Nephron (organoid): ENCODE measurements at regions not wholly inside any gene's neighbourhood (a gene's known extent, or its start where the extent isn't known, plus 50 kb on each side); places are given as distances from the start of the nearest gene placed in this dataset.

Experiments
- H3K27ac Mint-ChIP-seq, 3 experiments: 2 replicates each; pipeline ENCODE4 v1.8.0; 2020; ENCODE audit warnings: mixed read lengths in 3 of 3, mild to moderate bottlenecking in 2 of 3, moderate library complexity in 1 of 3
- H3K27me3 Mint-ChIP-seq: 2 replicates; pipeline ENCODE4 v1.8.0; 2021; ENCODE audit warnings: low read depth, mild to moderate bottlenecking, moderate library complexity, mixed read lengths
- H3K36me3 Mint-ChIP-seq: 2 replicates; pipeline ENCODE4 v1.8.0; 2020; ENCODE audit warnings: low read depth, mixed read lengths
- H3K4me1 Mint-ChIP-seq: 2 replicates; pipeline ENCODE4 v1.8.0; 2020; ENCODE audit warnings: mixed read lengths
- H3K4me3 Mint-ChIP-seq, 3 experiments: 2 replicates each; pipeline ENCODE4 v1.8.0; 2020; ENCODE audit warnings: mild to moderate bottlenecking in 3 of 3, mixed read lengths in 3 of 3, moderate library complexity in 2 of 3
- H3K9me3 Mint-ChIP-seq: 2 replicates; pipeline ENCODE4 v1.8.0; 2020; ENCODE audit warnings: mixed read lengths
- CTCF ChIP-seq, 3 experiments: fragments of 200-600 bp; sonication (generic); IDR thresholded peaks; one replicate each; pipeline ENCODE4 v1.5.0; 2021; ENCODE audit warnings: antibody characterized with exemption in 3 of 3; ENCODE audit not compliant: unreplicated experiment in 3 of 3

- H3K36me3 Mint-ChIP-seq: no peaks in the 10 kb centered on the region
- no peak for TF ChIP-seq CTCF (IDR thresholded peaks at IDR 0.05; ENCODE audit: unreplicated experiment in 3 of 3)
- H3K27ac Mint-ChIP-seq: no peak overlapping the region
- H3K4me1 Mint-ChIP-seq: peaks cover 2% of the 10 kb centered on the region
- H3K27me3 Mint-ChIP-seq: peaks cover under 1% of the 10 kb centered on the region
- H3K4me3 Mint-ChIP-seq: no peak overlapping the region
- H3K9me3 Mint-ChIP-seq: no peaks in the 10 kb centered on the region
Observed at GRCh38 chr5:159758189-159758588, 158.1 kb upstream of the ADRA1B start.

- H3K4me3 Mint-ChIP-seq: no peak overlapping the region
- no peaks in the 10 kb centered on the region for H3K36me3 Mint-ChIP-seq
- no peaks in the 10 kb centered on the region for H3K9me3 Mint-ChIP-seq
- no peak for TF ChIP-seq CTCF (IDR thresholded peaks at IDR 0.05; ENCODE audit: unreplicated experiment in 3 of 3)
- peaks cover 5% of the 10 kb centered on the region for H3K4me1 Mint-ChIP-seq
- peaks cover 7% of the 10 kb centered on the region for H3K27me3 Mint-ChIP-seq
- no peak overlapping the region for H3K27ac Mint-ChIP-seq
Observed at GRCh38 chr5:159759791-159760290, 156.4 kb upstream of the ADRA1B start.

- no peaks in the 10 kb centered on the region for H3K36me3 Mint-ChIP-seq
- H3K4me3 Mint-ChIP-seq: no peak overlapping the region
- no peak for TF ChIP-seq CTCF (IDR thresholded peaks at IDR 0.05; ENCODE audit: unreplicated experiment in 3 of 3)
- H3K27ac Mint-ChIP-seq: no peak overlapping the region
- H3K27me3 Mint-ChIP-seq: peaks cover 7% of the 10 kb centered on the region
- H3K9me3 Mint-ChIP-seq: peaks cover 4% of the 10 kb centered on the region
- peaks cover 5% of the 10 kb centered on the region for H3K4me1 Mint-ChIP-seq
Observed at GRCh38 chr5:159762921-159763320, 153.4 kb upstream of the ADRA1B start.

GRCh38 chr5:159763562-159763961 lies 152.7 kb upstream of the ADRA1B start:
- Mint-ChIP-seq H3K36me3 (no peaks in the 10 kb centered on the region), H3K27me3 (peaks cover 7% of the 10 kb centered on the region), H3K4me1 (peaks cover 5% of the 10 kb centered on the region), H3K4me3 (no peak overlapping the region), H3K27ac (no peak overlapping the region), H3K9me3 (peaks cover 4% of the 10 kb centered on the region)
- no peak for TF ChIP-seq CTCF (IDR thresholded peaks at IDR 0.05; ENCODE audit: unreplicated experiment in 3 of 3)

- Mint-ChIP-seq H3K27ac (no peak overlapping the region), H3K36me3 (no peaks in the 10 kb centered on the region), H3K4me1 (peaks cover 5% of the 10 kb centered on the region), H3K4me3 (no peak overlapping the region), H3K9me3 (peaks cover 4% of the 10 kb centered on the region), H3K27me3 (peaks cover 7% of the 10 kb centered on the region)
- no peak for TF ChIP-seq CTCF (IDR thresholded peaks at IDR 0.05; ENCODE audit: unreplicated experiment in 3 of 3)
Observed at GRCh38 chr5:159764283-159765134, 151.8 kb upstream of the ADRA1B start.

GRCh38 chr5:159765135-159765433 lies 151.2 kb upstream of the ADRA1B start:
- no peak for TF ChIP-seq CTCF (IDR thresholded peaks at IDR 0.05; ENCODE audit: unreplicated experiment in 3 of 3)
- peaks cover 5% of the 10 kb centered on the region for H3K4me1 Mint-ChIP-seq
- no peak overlapping the region for H3K4me3 Mint-ChIP-seq
- H3K27ac Mint-ChIP-seq: no peak overlapping the region
- peaks cover 7% of the 10 kb centered on the region for H3K27me3 Mint-ChIP-seq
- H3K36me3 Mint-ChIP-seq: no peaks in the 10 kb centered on the region
- H3K9me3 Mint-ChIP-seq: peaks cover 4% of the 10 kb centered on the region
